SK-N-SH treated with all-trans-retinoic acid at 6 μM for 48 hours (cell line): ENCODE measurements at regions not wholly inside any gene's neighbourhood (a gene's known extent, or its start where the extent isn't known, plus 50 kb on each side); places are given as distances from the start of the nearest gene placed in this dataset.

Experiments
- ATAC-seq: fragments of 200-7000 bp; cut with Tn5 transposase; 3 replicates; pipeline ENCODE4 v1.9.1; 2020; ENCODE audit warnings: mild to moderate bottlenecking, moderate library complexity
- ARNTL ChIP-seq: fragments of 450-650 bp; formaldehyde crosslinking; IDR thresholded peaks from 2 replicates; pipeline ENCODE4 v1.5.0; 2020; ENCODE audit warnings: low read depth, mild to moderate bottlenecking, moderate library complexity, borderline replicate concordance
- BACH2 ChIP-seq: fragments of 250-450 bp; sonication (Bioruptor Pico); IDR thresholded peaks from 2 replicates; pipeline ENCODE4 v1.9.0; 2021; ENCODE audit warnings: mild to moderate bottlenecking, borderline replicate concordance
- CSDC2 ChIP-seq: fragments of 250-450 bp; sonication (Bioruptor Pico); IDR thresholded peaks from 2 replicates; pipeline ENCODE4 v1.5.0; 2020; ENCODE audit warnings: mild to moderate bottlenecking, moderate library complexity
- ESRRG ChIP-seq: fragments of 250-450 bp; sonication (Bioruptor Pico); IDR thresholded peaks from 2 replicates; pipeline ENCODE4 v1.6.1; 2021; ENCODE audit warnings: mild to moderate bottlenecking
- GLIS3 ChIP-seq: fragments of 250-450 bp; sonication (Bioruptor Pico); IDR thresholded peaks from 2 replicates; pipeline ENCODE4 v1.5.0; 2020; ENCODE audit warnings: mild to moderate bottlenecking, moderate library complexity
- ISL1 ChIP-seq: fragments of 250-450 bp; sonication (Bioruptor Pico); IDR thresholded peaks from 2 replicates; pipeline ENCODE4 v2.1.2; 2022; ENCODE audit warnings: mild to moderate bottlenecking, moderate library complexity
- OSR1 ChIP-seq: fragments of 250-450 bp; sonication (Bioruptor Pico); IDR thresholded peaks from 2 replicates; pipeline ENCODE4 v1.8.0; 2022; ENCODE audit warnings: moderate library complexity, mild to moderate bottlenecking, inconsistent platforms
- PPARA ChIP-seq: fragments of 250-450 bp; sonication (Bioruptor Pico); IDR thresholded peaks from 2 replicates; pipeline ENCODE4 v1.5.0; 2020; ENCODE audit warnings: mild to moderate bottlenecking, borderline replicate concordance
- RARB ChIP-seq: fragments of 250-450 bp; sonication (Bioruptor Pico); IDR thresholded peaks from 2 replicates; pipeline ENCODE4 v1.8.0; 2021; ENCODE audit warnings: mild to moderate bottlenecking, moderate library complexity
- SNAI2 ChIP-seq: fragments of 250-450 bp; sonication (Bioruptor Pico); IDR thresholded peaks from 2 replicates; pipeline ENCODE4 v1.5.0; 2020; ENCODE audit warnings: mild to moderate bottlenecking, moderate library complexity
- TCF4 ChIP-seq: fragments of 250-450 bp; sonication (Bioruptor Pico); IDR thresholded peaks from 2 replicates; pipeline ENCODE4 v1.8.0; 2021; ENCODE audit warnings: mild to moderate bottlenecking, moderate library complexity, borderline replicate concordance
- TOX ChIP-seq: fragments of 250-450 bp; sonication (Bioruptor Pico); IDR thresholded peaks from 2 replicates; pipeline ENCODE4 v1.8.0; 2021; ENCODE audit warnings: mild to moderate bottlenecking, moderate library complexity, borderline replicate concordance
- ZC3H10 ChIP-seq: fragments of 250-450 bp; sonication (Bioruptor Pico); IDR thresholded peaks from 2 replicates; pipeline ENCODE4 v1.5.1; 2021; ENCODE audit warnings: mild to moderate bottlenecking, moderate library complexity
- ZFP3 ChIP-seq: fragments of 250-450 bp; sonication (Bioruptor Pico); IDR thresholded peaks from 2 replicates; pipeline ENCODE4 v1.5.0; 2020; ENCODE audit warnings: mild to moderate bottlenecking, moderate library complexity
- ZFP30 ChIP-seq: fragments of 450-650 bp; formaldehyde crosslinking; IDR thresholded peaks from 2 replicates; pipeline ENCODE4 v1.5.0; 2022; ENCODE audit warnings: mild to moderate bottlenecking, moderate library complexity
- ZNF565 ChIP-seq: fragments of 450-650 bp; formaldehyde crosslinking; conservative IDR thresholded peaks from 2 replicates; pipeline ENCODE4 v1.5.0; 2020; ENCODE audit warnings: low read depth, mild to moderate bottlenecking, moderate library complexity
- ZNF70 ChIP-seq: fragments of 450-650 bp; formaldehyde crosslinking; IDR thresholded peaks from 2 replicates; pipeline ENCODE4 v1.5.0; 2020; ENCODE audit warnings: mild to moderate bottlenecking, moderate library complexity
- ZNF8 ChIP-seq: fragments of 450-650 bp; formaldehyde crosslinking; IDR thresholded peaks from 2 replicates; pipeline ENCODE4 v1.5.0; 2020; ENCODE audit warnings: mild to moderate bottlenecking, moderate library complexity
- TF ChIP-seq, protein P1 (sequence below): fragments of 250-450 bp; sonication (Bioruptor Pico); IDR thresholded peaks from 2 replicates; pipeline ENCODE4 v1.5.1; 2021; ENCODE audit warnings: mild to moderate bottlenecking, moderate library complexity
- TF ChIP-seq, protein P2 (sequence below): fragments of 250-450 bp; sonication (Bioruptor Pico); IDR thresholded peaks from 2 replicates; pipeline ENCODE4 v1.8.0; 2021; ENCODE audit warnings: low read depth, mild to moderate bottlenecking, moderate library complexity, borderline replicate concordance
- TF ChIP-seq, protein P3 (sequence below): fragments of 250-450 bp; sonication (Bioruptor Pico); IDR thresholded peaks from 2 replicates; pipeline ENCODE4 v1.8.0; 2020; ENCODE audit warnings: mild to moderate bottlenecking, moderate library complexity, borderline replicate concordance
- TF ChIP-seq, protein P4 (sequence below): fragments of 250-450 bp; sonication (Bioruptor Pico); IDR thresholded peaks from 2 replicates; pipeline ENCODE4 v1.5.1; 2020; ENCODE audit warnings: low read depth, mild to moderate bottlenecking, moderate library complexity
- TF ChIP-seq, protein P5 (sequence below): fragments of 250-450 bp; sonication (Bioruptor Pico); IDR thresholded peaks from 2 replicates; pipeline ENCODE4 v1.5.0; 2020; ENCODE audit warnings: mild to moderate bottlenecking, moderate library complexity

DNA sequence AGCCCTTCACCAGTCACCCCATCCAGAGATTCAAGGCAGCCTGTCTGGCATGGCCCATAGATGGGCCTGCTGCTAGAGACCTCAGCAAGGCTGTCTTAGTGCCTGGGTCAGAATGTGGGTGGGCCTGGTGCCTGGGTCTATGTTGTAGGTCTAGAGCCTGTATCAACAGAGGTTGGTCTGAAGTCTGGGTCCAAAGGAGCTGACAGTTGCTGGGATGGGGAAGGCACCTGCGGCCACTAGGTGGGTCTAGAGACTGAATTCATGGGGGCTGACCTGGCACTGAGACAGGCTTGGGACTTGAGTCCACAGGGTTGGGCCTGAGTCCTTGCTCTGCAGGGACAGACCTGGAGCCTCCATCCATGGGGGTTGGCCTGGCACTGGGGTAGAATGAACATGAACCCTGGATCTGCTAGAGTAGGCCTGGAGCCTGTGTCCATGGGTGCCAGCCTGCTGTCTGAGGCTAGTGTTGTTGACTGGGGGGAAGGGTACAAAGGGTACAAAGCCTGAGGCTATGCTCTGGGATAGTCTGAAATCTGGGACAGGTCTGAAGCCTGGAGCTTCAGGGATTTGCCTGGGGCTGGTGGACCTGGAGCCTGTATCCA is 516.8 kb downstream of the OLFM4 start:
- no peak for TF ChIP-seq TCF4 (CRISPR knock-in tag)
- TF ChIP-seq OSR1 (CRISPR knock-in tag) = no peak
- TF ChIP-seq ZFP3 (CRISPR knock-in tag) = no peak
- TF ChIP-seq ZNF8 (CRISPR knock-in tag) = no peak
- TF ChIP-seq, protein P1, sequence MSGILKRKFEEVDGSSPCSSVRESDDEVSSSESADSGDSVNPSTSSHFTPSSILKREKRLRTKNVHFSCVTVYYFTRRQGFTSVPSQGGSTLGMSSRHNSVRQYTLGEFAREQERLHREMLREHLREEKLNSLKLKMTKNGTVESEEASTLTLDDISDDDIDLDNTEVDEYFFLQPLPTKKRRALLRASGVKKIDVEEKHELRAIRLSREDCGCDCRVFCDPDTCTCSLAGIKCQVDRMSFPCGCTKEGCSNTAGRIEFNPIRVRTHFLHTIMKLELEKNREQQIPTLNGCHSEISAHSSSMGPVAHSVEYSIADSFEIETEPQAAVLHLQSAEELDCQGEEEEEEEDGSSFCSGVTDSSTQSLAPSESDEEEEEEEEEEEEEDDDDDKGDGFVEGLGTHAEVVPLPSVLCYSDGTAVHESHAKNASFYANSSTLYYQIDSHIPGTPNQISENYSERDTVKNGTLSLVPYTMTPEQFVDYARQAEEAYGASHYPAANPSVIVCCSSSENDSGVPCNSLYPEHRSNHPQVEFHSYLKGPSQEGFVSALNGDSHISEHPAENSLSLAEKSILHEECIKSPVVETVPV = no peak
- TF ChIP-seq SNAI2 (CRISPR knock-in tag) = no peak
- no peak for TF ChIP-seq ZNF565 (CRISPR knock-in tag)
- TF ChIP-seq, protein P2, sequence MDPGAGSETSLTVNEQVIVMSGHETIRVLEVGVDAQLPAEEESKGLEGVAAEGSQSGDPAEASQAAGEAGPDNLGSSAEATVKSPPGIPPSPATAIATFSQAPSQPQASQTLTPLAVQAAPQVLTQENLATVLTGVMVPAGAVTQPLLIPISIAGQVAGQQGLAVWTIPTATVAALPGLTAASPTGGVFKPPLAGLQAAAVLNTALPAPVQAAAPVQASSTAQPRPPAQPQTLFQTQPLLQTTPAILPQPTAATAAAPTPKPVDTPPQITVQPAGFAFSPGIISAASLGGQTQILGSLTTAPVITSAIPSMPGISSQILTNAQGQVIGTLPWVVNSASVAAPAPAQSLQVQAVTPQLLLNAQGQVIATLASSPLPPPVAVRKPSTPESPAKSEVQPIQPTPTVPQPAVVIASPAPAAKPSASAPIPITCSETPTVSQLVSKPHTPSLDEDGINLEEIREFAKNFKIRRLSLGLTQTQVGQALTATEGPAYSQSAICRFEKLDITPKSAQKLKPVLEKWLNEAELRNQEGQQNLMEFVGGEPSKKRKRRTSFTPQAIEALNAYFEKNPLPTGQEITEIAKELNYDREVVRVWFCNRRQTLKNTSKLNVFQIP (CRISPR knock-in tag) = no peak
- TF ChIP-seq BACH2 = no peak
- TF ChIP-seq PPARA = no peak
- TF ChIP-seq RARB = no peak
- no peak for TF ChIP-seq ESRRG (CRISPR knock-in tag)
- no peak for TF ChIP-seq ZC3H10 (CRISPR knock-in tag)
- no peak for TF ChIP-seq GLIS3 (CRISPR knock-in tag)
- no peak for TF ChIP-seq CSDC2 (CRISPR knock-in tag)
- TF ChIP-seq ARNTL = no peak
- TF ChIP-seq, protein P3, sequence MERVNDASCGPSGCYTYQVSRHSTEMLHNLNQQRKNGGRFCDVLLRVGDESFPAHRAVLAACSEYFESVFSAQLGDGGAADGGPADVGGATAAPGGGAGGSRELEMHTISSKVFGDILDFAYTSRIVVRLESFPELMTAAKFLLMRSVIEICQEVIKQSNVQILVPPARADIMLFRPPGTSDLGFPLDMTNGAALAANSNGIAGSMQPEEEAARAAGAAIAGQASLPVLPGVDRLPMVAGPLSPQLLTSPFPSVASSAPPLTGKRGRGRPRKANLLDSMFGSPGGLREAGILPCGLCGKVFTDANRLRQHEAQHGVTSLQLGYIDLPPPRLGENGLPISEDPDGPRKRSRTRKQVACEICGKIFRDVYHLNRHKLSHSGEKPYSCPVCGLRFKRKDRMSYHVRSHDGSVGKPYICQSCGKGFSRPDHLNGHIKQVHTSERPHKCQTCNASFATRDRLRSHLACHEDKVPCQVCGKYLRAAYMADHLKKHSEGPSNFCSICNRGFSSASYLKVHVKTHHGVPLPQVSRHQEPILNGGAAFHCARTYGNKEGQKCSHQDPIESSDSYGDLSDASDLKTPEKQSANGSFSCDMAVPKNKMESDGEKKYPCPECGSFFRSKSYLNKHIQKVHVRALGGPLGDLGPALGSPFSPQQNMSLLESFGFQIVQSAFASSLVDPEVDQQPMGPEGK (CRISPR knock-in tag) = no peak
- ATAC-seq = no peak

DNA sequence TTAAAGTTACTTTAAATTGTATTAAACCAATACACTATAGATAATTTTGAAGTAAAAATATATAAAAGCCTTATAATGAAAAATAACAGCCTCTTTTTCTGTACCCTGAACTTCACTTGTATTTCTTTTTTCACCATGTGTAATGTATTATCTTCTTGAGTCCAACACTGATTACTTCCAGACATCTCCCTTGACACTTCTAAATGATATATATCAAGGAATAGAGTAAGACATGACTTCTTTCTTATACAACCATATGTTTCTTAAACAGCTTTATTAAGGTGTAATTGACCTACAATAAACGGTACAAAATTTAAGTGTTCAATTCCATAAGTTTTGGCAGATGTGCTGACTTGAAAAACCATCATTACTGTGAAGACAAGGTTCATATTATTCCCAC is 531.9 kb downstream of the OLFM4 start:
- TF ChIP-seq ARNTL (no peak), RARB (no peak), ZNF70 (CRISPR knock-in tag) (no peak), ZFP3 (CRISPR knock-in tag) (no peak), ZC3H10 (CRISPR knock-in tag) (no peak), TOX (CRISPR knock-in tag) (no peak)
- TF ChIP-seq, protein P3 (CRISPR knock-in tag) = no peak
- TF ChIP-seq, protein P4, sequence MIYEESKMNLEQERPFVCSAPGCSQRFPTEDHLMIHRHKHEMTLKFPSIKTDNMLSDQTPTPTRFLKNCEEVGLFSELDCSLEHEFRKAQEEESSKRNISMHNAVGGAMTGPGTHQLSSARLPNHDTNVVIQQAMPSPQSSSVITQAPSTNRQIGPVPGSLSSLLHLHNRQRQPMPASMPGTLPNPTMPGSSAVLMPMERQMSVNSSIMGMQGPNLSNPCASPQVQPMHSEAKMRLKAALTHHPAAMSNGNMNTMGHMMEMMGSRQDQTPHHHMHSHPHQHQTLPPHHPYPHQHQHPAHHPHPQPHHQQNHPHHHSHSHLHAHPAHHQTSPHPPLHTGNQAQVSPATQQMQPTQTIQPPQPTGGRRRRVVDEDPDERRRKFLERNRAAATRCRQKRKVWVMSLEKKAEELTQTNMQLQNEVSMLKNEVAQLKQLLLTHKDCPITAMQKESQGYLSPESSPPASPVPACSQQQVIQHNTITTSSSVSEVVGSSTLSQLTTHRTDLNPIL (CRISPR knock-in tag) = no peak
- ATAC-seq = no peak

DNA sequence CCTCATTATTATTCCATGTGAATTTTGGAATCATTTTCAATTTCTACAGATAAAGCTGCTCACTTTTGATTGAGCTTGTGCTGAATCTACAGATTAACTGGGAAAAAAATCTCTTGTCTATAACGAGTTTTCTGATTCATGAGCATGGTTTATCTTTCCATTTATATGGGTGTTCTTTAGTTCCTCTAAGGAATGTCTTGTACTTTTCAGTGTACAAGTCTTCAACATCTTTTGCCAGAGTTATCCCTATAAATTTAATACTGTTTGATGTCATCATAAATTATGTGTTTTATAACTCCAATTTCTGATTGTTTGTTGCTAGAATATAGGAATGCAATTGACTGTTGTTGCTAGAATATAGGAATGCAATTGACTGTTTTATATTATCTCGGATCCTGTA is 533.8 kb downstream of the OLFM4 start:
- no peak for TF ChIP-seq ZNF565 (CRISPR knock-in tag)
- TF ChIP-seq GLIS3 (CRISPR knock-in tag) = no peak
- no peak for TF ChIP-seq BACH2
- TF ChIP-seq PPARA = no peak
- TF ChIP-seq TCF4 (CRISPR knock-in tag) = no peak
- no peak for TF ChIP-seq ZC3H10 (CRISPR knock-in tag)
- TF ChIP-seq SNAI2 (CRISPR knock-in tag) = no peak
- ATAC-seq = no peak

DNA sequence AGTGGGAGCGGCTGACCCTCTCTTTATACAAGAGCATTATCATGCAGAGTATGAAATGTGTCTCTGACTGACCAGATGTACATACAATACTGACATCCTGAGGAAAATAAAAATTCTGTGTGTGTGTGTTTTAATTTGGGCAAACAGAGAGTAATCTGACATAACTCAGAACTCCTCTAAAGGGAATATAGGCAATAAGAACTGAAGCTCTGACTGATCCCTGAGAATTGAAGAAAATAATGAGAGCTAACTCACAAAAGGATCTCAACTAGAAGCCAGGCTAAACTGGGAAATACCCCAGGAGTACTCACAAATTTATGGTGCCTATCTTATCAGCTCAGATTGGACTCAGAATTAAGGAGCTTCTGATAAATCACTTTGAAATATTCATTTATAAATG is 539.9 kb downstream of the OLFM4 start:
- ATAC-seq = no peak
- TF ChIP-seq CSDC2 (CRISPR knock-in tag) (no peak), ESRRG (CRISPR knock-in tag) (no peak), ZNF565 (CRISPR knock-in tag) (no peak), ISL1 (CRISPR knock-in tag) (no peak), TCF4 (CRISPR knock-in tag) (no peak), TOX (CRISPR knock-in tag) (no peak), ZC3H10 (CRISPR knock-in tag) (no peak), RARB (no peak), SNAI2 (CRISPR knock-in tag) (no peak), ZFP3 (CRISPR knock-in tag) (no peak), BACH2 (no peak), ZFP30 (CRISPR knock-in tag) (no peak)
- TF ChIP-seq, protein P5, sequence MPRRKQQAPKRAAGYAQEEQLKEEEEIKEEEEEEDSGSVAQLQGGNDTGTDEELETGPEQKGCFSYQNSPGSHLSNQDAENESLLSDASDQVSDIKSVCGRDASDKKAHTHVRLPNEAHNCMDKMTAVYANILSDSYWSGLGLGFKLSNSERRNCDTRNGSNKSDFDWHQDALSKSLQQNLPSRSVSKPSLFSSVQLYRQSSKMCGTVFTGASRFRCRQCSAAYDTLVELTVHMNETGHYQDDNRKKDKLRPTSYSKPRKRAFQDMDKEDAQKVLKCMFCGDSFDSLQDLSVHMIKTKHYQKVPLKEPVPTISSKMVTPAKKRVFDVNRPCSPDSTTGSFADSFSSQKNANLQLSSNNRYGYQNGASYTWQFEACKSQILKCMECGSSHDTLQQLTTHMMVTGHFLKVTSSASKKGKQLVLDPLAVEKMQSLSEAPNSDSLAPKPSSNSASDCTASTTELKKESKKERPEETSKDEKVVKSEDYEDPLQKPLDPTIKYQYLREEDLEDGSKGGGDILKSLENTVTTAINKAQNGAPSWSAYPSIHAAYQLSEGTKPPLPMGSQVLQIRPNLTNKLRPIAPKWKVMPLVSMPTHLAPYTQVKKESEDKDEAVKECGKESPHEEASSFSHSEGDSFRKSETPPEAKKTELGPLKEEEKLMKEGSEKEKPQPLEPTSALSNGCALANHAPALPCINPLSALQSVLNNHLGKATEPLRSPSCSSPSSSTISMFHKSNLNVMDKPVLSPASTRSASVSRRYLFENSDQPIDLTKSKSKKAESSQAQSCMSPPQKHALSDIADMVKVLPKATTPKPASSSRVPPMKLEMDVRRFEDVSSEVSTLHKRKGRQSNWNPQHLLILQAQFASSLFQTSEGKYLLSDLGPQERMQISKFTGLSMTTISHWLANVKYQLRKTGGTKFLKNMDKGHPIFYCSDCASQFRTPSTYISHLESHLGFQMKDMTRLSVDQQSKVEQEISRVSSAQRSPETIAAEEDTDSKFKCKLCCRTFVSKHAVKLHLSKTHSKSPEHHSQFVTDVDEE (CRISPR knock-in tag) = no peak
- TF ChIP-seq, protein P2 (CRISPR knock-in tag) = no peak
